ENCODE measurements at regions not wholly inside any gene's neighbourhood (a gene's known extent, or its start where the extent isn't known, plus 50 kb on each side); places are given as distances from the start of the nearest gene placed in this dataset.

- no peak for TF ChIP-seq CTCF (IDR thresholded peaks at IDR 0.05 in 4 of 5, conservative IDR thresholded peaks at IDR 0.05 in 1 of 5)
- TF ChIP-seq POLR2A (IDR thresholded peaks at IDR 0.05), result no peak
Observed at GRCh38 chr12:124232654-124232987, 62.3 kb upstream of the RFLNA start.
